HG03108 (cell line): ENCODE measurements at regions not wholly inside any gene's neighbourhood (a gene's known extent, or its start where the extent isn't known, plus 50 kb on each side); places are given as distances from the start of the nearest gene placed in this dataset.

Source experiments
- ATAC-seq: cut with Tn5 transposase; IDR thresholded peaks from one replicate; pipeline ENCODE4 v1.9.1; 2021; ENCODE audit warnings: moderate library complexity; ENCODE audit not compliant: unreplicated experiment

GRCh38 chr13:32960626-32961025, 55.6 kb upstream of the KL start:
- no peak for ATAC-seq

- ATAC-seq: no peak
These were observed 54.5 kb upstream of the KL start for GRCh38 chr13:32961724-32962123.

GRCh38 chr13:32962342-32962741, 53.9 kb upstream of the KL start:
- ATAC-seq: no peak

GRCh38 chr13:32964987-32965386, 51.2 kb upstream of the KL start:
- no peak for ATAC-seq
